GM18907 (cell line): ENCODE measurements at regions not wholly inside any gene's neighbourhood (a gene's known extent, or its start where the extent isn't known, plus 50 kb on each side); places are given as distances from the start of the nearest gene placed in this dataset.
"Not testable (repeated sequence)": the region's sequence is repeated elsewhere in the genome, so short reads cannot be mapped to it uniquely, and the experiment has no call there.

ENCODE experiments used
- ATAC-seq: cut with Tn5 transposase; IDR thresholded peaks from one replicate; pipeline ENCODE4 v1.9.1; 2021; ENCODE audit warnings: mild to moderate bottlenecking, moderate library complexity; ENCODE audit not compliant: unreplicated experiment

DNA sequence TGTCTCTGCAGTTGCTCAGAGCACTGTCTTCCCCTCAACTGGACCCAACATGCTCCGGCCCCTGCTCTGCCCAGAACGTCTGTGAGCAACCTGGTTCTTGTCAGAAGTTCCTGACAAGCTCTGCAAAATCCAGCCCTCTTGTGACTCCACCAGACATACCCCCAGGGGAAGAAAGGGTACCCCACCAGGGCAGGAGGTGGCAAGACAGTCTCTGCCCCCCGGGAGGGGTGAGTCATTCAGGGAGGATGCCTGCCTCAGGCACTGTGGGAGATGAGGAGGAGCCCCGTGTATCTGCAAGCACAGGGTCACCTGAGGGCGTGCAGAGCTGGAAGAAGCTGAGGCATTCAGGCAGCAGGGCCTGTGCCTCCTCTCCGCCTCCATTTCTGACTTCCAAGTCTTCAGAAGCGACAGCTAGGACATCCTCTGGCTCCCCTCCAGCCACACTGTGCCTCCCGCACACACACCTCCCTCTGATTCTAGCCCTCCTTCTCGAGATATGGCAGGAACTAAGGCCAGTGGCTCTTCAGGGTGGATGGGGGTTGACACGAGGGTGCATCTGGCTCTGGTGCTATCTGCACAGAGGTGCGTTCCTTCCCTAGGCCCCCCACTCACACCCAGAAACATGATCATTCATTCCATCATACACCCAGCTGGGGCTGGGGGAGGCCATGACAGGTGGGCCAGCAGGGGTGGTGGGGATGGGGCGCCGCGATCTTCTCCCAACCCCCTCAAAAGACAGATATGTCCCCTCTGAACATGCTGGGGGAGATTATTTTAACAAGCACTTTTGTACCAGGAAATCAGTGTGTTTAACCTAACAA is 222.2 kb downstream of the CYP26B1 start:
- no peak for ATAC-seq

DNA sequence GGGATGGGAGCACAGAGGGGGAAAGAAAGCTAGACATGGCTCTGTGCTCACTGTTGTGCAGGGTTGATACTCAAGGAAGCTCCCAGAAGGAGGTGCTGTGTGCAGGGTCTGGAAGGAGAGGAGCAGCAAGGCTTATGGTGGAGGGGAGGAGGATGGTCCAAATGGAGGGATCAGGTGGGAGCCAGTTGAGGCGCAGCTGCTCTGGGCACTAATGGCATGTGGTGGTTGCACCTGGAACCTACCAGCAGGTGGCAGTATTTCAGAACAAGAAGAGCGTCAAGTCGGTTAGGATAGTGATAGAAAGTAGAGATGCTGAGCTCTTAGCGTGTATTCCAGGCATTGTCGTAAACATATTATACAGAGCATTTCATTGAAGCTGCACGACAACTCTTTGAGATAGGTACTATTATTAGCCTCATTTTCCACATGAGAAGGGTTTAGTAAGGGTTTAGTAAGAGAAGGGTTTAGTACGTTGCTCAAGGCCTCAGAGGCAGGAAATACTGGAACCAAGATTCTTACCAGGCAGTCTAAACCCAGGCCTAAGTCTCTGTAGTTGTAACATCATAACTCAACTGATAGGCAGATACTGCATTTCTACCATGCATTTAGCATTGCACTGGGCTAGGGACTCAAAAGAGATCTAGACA is 223.7 kb downstream of the CYP26B1 start:
- ATAC-seq: peak; percentile 75

DNA sequence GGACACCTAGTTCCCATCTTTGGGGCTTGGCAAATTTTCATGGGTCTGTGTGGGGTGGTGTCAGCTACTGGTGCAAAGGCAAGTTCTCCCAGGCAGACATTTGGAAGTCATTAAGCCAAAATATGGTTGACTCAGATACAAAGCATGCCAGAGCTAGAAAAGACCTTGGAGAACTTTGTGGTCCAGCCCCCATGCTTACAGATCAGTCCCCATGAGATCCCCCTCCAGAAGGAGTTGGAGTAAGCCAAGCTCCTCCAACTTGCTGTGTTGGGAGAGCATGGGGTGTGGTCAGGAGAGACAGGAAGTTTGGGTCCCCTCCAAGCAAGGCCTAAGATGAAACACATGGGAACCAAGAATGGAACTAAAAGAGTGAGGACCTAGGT is 224.5 kb downstream of the CYP26B1 start:
- no peak for ATAC-seq

DNA sequence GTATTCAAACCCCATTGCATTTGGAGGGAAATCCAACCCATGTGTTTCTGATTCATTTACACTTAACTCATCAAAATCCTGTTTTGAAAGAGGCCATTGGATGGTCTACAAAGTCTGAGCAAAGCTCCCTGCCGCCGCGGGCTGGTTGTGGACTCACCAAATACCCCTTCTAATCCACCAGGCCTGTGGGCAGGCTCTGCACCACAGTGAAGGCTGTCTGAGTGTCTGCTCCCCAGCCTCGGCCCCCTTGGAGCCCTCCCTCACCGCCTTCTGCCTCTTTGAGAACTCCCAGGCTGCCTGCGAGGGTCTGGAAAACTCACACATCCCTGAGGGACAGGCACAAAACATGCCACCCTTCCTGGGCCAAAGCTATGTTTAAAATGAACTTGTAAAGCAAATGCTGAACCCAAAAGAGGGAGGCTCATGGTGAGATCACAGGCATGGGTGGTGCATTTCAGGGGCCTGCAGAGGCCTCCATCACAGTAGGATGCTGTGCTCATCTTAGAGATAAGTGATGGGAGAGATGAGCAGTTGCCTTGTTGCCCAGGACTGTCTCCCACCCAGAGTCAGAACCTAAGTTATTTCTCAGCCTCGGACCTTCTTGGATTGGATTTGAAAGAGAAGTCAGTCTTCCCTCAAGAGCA is 225.0 kb downstream of the CYP26B1 start:
- ATAC-seq: no peak

DNA sequence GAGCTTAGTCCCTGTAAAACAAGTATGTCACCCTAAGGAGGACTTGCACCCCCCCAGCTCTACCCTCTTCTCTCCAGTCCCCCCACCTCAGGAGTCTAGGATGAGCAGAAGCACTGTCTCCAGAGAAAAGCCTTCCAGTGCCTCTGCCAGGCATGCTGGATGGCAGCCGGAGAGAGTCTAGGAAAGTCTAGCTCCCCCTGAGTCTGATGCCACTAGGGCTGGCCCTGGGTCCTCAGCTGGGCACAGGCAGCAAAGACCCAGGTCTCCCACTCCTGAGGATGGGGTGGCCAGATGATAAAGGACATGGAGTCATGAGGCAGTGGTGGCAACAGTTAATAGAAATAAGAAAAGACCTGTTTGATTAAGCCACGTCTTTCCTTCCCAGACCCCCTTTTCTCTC is 225.6 kb downstream of the CYP26B1 start:
- no peak for ATAC-seq

DNA sequence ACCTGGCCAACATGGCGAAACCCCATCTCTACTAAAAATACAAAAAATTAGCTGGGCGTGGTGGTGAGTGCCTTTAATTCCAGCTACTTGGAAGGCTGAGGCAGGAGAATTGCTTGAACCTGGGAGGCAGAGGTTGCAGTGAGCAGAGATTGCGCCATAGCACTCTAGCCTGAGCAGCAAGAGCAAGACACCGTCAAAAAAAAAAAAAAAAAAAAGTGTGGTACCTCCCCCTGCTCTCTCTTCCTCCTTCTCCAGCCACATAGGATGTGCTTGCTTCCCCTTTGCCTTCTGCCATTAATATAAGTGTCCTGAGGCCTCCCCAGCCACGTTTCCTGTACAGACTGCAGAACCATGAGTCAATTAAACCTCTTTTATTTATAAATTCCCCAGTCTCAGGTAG is 226.8 kb downstream of the CYP26B1 start:
- ATAC-seq: not testable (repeated sequence)

DNA sequence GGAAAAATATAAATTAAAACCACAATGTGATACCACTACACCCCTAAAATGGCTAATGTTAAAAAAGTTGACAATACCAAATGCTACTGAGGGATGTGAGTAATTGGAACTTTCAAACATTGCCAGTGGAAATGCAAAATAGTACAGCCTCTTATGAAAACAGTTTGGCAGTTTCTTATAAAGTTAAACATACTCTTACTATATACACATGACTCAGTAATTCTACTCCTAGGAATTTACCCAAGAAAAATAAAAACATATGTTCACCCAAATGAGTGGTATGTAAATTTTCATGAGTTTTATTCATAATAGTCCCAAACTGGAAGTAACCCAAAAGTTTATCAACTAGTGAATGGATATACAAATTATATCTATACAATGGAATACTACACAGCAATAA is 228.0 kb downstream of the CYP26B1 start:
- no peak for ATAC-seq

DNA sequence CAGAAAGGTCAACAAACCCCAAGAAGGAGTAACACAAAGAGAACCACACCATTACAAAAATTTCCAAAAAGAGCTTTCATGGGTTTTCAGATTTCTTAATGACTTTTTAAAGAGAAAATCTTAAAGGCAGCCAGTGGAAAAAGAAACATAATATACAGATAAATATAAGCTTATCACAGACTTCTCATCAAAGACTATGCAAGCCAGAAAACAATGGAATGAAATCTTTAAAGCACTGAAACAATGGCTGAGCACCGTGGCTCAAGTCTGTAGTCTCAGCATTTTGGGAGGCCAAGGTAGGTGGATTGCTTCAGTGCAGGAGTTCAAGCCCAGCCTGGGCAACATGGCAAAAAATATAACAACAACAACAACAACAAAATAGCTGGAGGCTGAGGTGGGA is 237.4 kb downstream of the CYP26B1 start:
- ATAC-seq: no peak

DNA sequence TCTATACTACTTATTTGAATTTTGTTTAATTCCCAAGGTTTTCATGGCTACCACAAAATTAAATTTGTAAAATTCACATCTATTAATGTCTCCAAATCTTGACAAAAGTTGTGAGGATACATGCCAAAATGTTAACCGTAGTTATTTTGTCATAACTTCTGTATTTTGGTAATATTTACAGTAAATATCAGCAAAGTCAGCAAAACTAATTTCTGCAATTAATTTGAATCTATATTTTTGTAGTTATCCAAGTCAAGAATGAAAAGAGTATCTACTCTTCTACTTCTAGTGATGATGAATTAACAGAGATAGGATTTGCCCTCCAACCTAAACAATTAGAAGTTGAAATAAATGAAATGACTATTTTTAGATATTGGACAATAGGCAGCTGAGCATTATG is 238.9 kb downstream of the CYP26B1 start:
- ATAC-seq: no peak

DNA sequence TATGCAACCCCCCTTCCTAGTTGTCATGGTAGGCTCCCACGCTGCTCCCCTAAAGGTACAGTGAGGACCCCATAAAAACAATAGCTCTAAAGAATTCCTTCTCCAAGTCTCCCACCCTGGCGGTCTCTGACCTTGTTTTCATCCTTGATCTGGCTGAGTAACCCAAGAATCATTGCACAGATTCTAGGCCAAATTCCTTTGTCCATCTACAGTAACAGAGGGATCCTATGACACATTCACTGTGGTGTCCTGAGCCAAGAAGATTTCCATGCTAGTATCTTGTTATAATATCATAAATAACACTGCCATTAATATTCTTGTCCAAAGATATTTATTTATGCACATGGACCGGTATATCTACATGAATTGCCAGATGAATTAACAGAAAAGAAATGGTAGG is 240.2 kb downstream of the CYP26B1 start:
- ATAC-seq: no peak

DNA sequence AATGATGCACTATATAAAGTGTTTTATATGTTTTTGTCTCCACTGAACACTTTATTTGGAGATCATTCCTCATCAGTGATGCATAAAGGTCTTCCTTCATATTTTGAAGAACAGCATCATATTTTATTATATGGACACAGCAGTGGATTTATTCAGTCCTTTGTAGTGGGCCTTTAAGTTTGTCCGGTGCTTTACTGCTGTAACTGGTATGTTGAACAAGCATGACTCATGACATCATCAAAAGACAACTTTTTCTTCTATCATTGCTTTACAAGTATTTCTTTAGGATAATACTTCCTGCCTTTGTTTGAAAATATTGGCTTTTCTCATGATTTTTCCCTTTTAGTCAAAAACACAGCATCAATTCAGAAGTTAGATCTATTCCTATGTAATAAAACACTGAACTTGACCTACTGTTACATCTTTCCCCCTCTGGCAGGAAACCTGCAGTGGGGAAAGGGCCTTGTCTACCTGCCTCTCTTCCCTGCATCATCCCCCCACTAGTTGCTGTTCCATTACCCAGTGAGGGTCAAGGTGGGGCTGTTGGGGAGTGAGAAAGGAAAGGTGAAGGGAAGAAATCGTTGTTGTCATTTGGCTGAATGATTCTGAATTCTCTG is 241.2 kb downstream of the CYP26B1 start:
- no peak for ATAC-seq

DNA sequence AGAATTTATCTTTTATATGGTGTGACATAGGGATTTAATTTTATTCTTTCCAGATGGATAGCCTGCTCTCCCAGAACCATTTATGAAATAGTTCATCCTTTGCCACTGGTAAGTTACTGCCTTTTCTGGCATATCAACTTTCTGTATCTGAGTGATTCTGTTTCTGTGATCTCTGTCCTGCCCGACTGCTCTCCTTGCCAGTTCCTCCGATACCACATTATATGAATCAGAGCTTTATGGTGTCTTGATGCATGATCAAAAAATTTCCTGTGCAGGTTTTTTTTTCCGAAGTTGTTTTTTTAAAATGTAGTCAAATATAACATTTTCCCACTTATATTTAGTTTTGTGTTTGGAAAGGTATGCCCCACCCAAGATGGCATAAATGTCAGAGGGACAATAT is 242.5 kb downstream of the CYP26B1 start:
- no peak for ATAC-seq

DNA sequence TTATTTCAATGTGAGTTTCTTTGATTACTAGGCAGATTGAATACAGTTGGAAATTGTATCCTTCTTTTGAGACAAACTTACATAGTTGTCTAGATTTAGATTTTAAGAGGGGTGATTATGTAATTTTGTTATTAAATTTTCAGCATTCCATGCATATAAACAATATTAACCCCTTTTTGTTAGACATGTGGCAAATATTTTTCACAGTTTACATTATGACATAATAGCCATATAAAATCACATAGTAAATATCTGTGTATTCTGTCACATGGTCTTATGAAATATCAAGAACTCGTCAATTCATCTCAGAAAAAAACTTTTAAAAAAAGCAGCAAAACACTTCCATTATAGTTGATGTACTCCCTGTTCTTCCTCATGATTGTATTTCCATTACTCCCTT is 243.8 kb downstream of the CYP26B1 start:
- ATAC-seq: no peak

DNA sequence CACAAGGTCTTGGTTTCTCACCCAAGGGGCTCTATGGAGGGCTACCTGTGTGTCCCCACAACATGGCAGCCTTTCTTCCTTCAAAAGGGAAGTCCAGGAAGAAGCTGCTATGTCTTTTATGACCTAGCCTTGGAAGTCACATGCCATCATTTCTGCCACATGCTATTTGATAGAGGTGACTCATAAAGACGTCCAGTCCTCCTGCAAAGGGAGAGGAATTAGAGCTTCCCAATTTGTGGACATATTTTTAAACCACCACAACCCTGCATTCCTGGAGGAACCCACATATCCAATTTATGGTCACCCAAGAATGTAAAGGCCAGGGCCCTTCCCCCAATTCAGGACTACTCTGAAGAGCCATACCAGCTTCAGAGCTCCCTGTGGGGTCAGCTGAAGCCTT is 246.2 kb downstream of the CYP26B1 start:
- ATAC-seq: no peak

DNA sequence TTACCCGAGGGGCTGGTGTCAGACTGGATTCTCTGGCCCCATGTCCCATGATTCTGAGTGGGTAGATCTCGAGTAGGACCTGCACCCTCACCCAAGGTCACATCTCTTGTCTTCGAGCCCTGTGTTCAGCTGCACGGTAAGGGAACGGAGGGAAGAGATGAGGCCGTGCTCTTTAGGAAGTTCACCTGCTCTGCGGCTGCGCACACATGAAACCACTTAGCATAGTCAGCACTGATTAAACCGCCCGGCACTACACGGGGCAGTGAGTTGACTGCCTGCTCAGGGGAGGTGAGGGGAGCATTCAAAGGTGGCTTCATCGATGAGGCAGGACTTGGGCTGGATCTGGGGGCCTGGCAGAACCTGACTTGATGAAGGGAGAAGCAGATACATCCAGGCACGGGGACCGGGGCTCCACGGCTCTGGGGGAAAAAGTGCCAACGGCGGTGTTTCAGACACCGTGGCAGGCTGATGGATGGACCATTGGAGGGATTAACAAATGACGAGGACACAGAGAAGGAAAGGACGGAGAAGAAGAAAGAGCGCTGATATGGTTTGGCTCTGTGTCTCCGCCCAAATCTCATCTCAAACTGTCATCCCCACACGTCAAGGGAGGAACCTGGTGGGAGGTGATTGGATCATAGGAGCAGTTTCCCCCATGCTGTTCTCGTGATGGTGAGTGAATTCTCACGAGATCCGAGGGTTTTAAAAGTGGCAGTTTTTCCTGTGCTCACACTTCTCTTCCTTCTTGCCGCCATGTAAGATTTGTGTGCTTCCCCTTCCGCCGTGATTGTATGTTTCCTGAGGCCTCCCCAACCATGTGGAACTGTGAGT is 248.6 kb downstream of the CYP26B1 start:
- no peak for ATAC-seq

DNA sequence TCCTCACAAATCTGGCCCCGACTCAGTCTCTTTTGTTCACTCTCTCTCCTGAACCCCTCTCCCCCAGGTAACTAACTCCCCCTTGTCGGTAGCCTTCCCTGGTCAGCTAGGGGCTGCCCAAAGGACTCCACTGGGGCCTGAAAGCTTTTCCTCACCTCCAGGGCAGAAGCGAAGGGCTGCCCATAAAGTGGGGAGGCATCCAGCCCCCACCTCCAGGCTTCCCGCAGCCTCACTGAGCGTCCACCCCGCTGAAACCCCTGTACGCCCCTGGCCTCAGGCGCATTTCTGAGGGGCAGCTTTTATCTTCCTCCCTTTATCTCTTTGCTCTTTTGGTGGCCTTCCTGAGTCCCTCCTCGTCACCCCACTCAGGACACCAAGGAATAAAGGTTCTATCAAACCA is 249.3 kb downstream of the CYP26B1 start:
- ATAC-seq: no peak

DNA sequence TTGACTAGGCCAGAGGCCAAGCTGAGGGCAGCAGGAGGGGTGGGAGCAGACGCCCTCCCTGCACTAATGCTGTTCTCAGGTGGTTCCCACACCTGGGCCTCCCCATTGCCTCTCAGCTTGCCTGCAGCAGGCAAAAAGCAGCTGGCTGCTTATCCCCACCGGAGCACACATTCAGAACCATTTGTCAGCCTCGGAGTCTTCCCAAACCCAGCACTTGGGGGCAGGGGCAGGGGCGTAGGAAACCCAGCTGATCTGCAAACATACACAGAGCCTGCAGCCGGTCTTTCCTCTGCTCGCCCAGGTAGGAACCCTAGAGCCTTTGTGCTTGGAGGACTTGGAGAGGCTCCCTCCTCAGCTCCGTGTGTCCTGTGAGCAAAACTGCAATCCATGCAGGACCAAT is 249.8 kb downstream of the CYP26B1 start:
- ATAC-seq: no peak

DNA sequence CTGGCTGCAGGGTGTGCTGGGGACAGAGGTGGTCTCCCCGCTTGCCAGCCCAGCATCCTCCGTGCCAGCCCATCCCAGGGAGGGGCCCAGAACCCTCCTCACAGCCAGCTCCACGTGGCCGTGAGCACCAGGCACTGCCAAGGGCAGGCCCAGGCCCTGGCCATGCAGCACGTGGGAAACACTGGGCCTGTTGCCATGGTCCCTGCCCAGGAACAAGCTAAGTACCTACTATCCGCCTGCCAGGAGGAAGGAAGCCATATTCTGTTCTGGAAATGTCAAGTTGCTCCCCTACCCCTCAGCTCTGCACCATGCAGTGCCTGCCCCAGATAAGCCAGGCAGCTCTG is 250.6 kb downstream of the CYP26B1 start:
- no peak for ATAC-seq

DNA sequence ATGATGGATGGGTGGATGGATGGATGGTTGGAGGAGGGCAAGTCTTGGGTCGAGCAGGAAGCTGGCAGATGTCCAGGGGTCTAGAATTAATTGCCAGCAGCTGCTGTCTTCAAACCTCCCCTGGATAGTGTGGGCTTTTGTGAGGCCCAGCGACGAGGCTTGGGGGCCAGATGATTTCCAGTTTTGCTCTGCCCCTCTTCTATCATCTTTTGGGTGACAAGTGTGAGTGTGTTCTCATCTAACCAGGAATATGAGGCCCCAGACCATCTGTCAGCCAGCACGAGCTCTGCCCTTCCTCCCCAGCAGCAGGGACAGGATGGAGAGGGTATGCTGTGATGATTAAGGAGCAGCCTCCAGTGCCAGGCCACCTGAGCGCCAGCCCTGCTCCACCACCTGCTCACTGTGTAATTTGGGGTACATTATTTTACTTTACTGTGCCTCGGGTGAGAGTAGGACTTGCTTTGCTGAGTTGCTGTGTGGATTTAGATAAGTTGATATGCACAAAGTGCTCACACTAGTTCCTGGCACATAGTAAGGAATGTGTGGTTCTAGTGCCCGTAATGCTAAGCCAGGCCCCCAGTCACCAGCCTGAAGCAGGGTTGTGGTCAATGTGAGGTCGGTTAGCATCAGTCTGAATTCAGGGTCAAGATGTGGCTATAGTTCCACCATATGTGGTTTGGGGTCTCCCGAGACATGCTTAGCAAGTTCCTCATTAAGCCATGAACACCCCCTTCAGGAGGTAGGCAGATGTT is 251.1 kb downstream of the CYP26B1 start:
- ATAC-seq: no peak
